HTERT RPE-1 (cell line): ENCODE measurements at regions not wholly inside any gene's neighbourhood (a gene's known extent, or its start where the extent isn't known, plus 50 kb on each side); places are given as distances from the start of the nearest gene placed in this dataset.
"Not testable (repeated sequence)": the region's sequence is repeated elsewhere in the genome, so short reads cannot be mapped to it uniquely, and the experiment has no call there.

Experiments used
- in situ Hi-C: fragments of 300-500 bp; cut with MboI; formaldehyde crosslinking; loops from 4 replicates; pipeline ENCODE4 v1.14.3; 2020; ENCODE audit warnings: low sequenced_read_pairs

DNA sequence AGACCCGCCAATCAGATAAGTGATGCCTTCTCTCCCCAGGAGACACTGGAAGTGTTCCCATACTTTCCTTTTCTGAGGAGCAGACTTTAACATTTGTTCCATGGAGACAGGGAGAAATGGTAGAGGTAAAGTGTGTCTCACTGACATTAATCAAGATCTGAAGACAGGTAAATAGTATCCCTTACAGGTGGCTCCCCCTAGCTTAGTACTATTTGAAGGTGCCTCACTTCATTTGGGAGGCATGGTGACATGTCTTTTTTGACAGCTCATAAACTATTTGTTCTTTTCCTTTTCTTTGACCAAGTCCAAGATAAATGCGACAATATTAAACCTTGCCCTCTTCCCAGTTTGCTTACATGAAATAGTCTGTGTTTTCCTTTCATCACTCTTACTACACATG, 485.6 kb upstream of the IL12A start:
- in situ Hi-C loops = no loop called here

DNA sequence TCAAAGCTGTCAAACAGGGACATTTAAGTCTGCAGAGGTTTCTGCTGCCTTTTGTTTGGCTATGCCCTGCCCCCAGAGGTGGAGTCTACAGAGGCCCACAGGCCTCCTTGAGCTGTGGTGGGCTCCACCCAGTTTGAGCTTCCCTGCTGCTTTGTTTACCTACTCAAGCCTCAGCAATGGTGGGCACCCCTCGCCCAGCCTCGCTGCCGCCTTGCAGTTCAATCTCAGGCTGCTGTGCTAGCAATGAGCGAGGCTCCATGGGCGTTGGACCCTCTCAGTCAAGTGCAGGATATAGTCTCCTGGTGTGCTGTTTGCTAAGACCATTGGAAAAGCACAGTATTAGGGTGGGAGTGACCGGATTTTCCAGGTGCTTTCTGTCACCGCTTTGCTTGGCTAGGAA, 477.6 kb upstream of the IL12A start:
- in situ Hi-C loops = not testable (repeated sequence)

DNA sequence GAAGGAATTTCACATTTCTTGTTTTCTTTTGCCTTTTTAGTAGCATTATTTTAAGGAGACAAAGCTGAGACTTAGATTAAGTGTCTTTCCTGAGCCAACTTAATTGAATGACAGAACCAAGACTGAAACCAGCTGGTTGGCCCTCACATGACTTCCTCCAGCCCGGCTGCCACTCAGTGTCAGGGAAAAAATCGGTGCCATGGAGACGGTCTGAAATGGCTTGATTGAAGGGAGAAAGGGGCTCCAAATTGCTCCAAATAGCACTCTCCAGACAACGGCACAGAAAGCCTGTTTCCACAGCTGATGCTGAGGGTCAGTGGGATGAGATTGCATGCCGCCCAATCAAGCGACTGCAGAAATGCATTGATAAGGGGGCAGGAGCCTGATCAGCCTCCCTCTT, 475.2 kb upstream of the IL12A start:
- in situ Hi-C loops = no loop called here

DNA sequence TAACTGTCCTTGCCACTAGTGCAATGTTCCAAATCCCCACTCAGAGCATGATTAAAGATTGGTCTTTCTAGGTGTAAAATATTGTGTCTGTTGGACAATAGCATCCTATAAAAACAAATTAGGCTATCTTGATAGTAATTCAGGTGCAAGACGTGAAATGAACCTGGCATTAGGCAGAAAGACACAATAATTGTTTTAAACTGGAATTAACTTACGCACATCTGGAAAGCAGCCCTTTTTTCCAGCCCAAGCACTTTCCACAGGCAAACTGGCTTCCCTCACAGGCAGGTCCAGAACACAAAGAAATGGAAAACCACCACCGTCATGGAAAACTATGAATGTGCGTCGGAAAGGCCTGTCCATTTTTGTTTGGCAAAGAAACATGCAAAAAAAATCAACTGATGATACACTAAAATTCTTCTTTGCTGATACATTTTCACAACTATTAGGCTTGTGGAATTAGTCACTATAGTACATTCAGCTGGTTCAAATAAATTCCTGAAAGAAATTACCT, 474.7 kb upstream of the IL12A start:
- in situ Hi-C loops = no loop called here

DNA sequence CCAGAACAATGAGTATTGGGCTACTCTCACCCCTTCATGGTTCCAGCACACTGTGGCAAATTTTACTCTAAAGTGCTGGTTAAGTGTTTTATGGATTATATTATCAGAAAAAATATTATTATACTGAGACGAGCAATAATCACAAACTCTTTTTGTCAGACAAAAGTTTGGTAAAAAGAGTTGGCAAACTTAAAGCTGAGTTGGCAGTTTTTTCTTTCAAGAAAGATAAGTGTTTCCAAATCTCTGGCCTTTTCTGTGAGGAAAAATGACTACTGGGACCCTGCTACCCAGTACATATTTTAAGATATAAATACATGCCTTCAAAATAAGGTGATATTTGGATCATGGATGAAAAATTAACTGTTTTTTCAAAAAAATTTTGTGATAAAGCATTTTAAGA, 471.5 kb upstream of the IL12A start:
- in situ Hi-C loops = no loop called here

DNA sequence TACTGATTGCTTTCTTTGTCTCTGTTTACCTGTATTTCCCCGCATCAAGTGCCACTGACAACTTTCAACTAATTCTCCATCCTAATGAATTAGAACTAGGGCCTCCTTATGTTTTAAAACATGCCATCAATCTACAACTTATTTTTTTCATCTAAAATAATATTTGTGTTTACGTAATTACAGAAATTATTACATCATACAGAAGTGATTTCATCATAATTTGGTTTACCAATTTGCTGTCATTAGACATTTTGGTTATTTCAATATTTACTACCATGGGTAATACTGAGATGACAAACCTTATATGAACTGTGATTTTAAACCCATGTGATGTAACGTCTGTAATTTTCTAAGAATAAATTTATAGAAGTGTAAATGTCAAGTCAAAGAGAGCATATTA, 468.0 kb upstream of the IL12A start:
- in situ Hi-C loops = no loop called here

DNA sequence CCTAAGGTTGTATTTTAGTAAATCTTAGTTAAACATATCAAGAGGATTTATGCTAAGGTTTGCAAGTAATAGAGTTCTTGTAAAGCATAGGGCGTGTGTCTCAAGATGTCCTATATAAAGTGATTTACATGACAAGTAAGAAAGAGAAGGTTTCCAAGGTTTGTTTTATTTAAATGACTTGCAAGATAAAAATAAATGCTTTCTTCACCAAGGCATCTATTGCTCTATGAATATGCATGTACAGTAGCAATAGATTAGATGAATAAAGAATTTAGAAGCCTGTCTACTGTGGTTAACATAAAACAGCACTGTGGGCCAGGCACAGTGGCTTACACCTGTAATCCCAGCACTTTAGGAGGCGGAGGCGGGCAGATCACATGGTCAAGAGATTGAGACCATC, 466.4 kb upstream of the IL12A start:
- in situ Hi-C loops = no loop called here

DNA sequence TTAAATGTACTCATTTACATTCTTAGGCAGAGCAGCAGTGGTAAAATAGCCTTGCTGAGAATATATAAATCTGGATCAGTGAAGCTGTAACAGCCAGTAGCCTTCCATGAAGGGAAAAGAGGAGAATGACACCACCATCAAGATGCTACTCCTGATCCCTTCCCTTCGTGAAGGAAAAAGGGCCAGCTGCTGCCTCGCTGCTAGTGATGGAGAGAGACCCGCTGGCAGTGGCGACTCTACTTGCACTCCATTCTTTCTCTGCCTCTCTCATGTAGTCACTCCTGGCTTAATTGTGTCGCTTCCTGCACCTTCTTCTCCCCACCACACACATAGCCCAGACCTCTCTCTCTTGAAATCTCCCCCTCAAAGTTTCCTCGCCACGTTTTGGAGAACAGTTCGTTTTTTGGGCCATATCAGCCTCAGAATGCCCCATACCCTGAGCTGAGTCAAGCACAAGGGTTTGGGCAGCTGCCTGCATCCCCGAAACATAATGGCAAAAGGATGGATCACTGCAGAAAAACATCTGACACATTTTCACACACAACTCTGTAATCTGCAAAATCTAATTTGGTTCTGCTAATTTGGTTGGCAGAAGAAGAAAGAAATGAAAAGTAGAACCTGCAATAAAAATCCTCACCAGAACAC, 460.3 kb upstream of the IL12A start:
- in situ Hi-C loops = no loop called here

DNA sequence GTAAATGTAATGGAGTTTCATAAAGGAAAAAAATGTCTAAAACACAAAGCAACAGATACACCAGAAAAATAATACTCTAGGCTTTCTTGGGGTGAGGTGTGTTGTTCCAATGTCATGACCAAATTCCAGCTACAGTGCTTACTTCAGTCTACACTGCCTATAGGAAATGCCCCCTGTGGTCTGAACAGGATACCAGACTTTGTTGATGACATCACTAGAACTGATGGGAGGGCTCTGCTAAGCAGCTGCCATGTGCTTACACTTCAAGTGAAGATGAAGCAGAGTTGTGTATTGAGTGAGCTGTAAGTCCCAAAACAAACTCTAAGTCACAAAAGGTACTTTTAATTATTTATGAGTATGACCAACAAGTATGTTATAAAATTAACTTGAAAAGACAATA, 456.1 kb upstream of the IL12A start:
- in situ Hi-C loops = no loop called here

DNA sequence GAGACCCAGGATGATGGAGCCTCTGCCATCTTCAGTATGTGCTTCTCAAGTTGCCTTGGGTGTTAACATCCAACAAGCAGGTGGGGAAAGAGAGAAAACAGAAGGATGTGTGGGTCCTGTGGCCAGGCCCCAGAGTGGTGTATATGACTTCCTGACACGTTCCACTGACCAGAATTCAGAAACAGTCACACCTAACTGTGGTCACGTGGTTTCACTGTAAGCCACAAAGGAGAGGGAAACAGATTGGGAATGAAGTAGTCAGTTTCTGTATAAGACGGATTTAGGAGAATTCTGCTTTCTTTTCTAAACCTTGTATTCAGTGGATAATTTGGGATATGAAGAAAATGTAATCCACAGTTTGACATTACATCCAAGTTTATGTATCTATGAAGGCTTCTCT, 454.1 kb upstream of the IL12A start:
- in situ Hi-C loops = no loop called here

DNA sequence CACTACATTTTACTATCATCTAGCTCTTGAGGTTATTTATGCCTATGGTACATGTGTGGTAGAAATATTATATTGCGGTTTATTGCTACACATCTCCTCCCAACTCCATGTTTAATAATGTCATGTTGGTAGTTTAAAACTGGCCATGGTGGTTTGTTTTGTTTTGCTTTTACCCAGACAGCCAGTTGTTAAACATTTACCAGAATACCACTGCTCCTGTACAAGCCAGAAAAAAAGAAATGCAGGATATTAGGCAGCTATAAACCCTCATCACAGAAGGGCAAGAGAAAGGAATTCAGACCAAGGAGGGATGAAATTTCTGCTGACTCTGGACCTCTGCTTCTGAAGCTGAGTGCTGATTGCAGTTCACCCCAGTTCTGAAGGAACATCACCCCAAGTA, 451.8 kb upstream of the IL12A start:
- in situ Hi-C loops = no loop called here

DNA sequence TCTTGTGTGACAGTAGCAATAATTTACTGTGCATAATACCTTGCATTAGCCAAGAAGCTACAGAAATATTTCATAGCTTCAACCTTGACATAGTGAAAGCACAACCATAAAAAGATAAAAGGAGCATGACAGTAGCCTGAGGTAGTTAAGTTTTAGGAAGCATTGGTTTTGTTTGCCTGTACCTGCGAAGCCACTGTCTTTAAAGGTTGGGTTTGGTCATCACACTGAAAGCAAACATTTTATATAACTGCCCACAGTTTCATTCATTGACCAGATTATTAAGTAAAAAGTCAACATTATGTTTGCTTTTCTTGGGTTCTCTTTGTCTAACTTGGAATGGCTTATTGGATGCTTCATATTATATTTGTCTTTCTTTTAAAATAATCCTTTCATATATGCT, 450.1 kb upstream of the IL12A start:
- in situ Hi-C loops = no loop called here

DNA sequence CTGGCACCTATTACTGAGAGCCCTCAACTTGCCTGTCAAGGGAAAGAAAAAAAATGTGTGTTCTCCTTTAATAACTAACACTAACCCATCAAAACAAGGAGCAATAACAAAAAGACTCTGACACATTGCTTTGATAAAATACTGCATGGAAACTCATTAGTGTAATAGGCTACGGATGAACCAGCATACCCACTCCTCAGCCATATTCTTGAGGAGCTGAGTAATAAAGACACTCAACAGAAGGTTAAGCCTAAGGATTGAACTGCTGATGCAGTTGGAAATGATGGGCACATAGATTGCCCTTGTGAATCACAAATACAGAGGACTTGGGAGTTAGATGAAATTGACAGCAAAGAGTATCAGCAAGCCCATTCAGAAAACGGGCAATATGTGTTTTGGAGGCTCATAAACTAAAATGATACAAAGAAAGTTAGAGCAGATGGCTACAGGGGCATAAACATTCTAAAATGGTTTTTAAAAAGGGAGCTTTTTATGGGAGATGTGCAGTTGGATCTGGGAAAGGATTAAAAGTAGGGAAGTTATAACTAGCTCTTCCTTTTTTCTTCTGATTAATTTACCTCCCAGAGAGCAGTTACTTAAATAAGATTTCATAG, 447.6 kb upstream of the IL12A start:
- in situ Hi-C loops = no loop called here

DNA sequence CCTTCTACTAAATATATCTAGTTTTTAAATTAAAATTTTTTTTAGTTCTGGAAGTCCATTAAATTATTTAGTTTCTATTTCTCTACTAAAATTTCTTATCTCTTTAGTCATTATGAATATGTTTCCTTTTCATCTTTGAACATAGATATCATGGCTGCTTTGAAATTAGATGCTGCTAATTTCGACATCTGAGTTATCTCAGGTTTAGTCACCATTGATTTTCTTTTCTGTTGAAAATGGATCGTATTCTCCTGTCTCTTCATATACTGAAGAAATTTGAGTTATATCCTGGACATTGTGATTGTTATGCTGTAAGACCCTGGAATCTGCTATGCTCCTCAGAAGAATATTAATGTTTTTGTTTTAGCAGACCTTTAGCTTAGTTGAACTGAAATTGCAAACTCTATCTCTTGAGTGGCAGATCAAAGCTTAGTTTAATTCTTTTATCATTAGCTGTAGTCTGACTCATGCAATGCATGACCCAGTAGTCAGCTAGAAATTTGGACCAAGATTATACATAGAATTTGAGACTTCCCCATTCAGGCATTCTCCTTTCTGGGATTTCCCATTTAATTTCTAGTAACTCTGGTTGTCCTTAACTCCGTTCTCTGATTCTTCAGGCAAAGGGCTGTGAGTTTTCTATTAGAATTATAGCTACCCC, 439.8 kb upstream of the IL12A start:
- in situ Hi-C loops = no loop called here

DNA sequence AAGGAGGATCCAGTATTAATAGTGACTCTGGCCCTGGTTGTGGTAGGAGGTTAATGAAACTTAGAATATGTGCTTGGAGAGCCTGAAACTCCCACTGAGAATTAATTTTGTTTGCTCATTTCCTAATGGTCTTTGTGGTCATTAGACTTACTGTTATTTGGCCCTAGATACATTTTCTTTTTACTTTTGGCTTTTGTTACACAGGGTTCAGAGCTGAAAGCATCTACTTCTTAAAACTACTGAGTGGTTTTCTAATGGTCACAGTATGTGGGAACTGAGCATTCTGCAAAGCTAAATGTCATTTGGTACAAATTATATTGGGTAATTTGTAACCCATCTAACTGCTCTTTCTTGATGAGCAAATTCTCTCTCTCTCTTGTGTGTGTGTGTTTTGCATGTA, 433.4 kb upstream of the IL12A start:
- in situ Hi-C loops = no loop called here

DNA sequence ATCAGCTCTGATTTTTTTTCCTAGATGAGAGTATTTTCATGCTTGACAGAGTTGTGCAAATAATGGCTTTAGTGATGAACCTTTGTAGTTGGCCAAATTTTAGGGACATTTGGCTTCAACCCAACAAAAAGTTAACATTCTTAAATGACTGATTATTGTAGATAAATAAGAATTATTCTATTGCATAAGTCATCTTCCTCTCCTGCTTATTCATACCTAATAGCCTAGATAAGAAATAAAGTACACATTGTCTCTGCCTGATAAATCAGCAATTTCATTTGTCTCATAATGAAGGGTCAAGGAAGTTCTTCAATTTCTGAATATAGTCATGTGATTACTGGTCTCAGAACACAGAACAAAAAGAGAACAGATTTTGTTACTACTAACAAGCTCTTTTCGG, 428.9 kb upstream of the IL12A start:
- in situ Hi-C loops = no loop called here

DNA sequence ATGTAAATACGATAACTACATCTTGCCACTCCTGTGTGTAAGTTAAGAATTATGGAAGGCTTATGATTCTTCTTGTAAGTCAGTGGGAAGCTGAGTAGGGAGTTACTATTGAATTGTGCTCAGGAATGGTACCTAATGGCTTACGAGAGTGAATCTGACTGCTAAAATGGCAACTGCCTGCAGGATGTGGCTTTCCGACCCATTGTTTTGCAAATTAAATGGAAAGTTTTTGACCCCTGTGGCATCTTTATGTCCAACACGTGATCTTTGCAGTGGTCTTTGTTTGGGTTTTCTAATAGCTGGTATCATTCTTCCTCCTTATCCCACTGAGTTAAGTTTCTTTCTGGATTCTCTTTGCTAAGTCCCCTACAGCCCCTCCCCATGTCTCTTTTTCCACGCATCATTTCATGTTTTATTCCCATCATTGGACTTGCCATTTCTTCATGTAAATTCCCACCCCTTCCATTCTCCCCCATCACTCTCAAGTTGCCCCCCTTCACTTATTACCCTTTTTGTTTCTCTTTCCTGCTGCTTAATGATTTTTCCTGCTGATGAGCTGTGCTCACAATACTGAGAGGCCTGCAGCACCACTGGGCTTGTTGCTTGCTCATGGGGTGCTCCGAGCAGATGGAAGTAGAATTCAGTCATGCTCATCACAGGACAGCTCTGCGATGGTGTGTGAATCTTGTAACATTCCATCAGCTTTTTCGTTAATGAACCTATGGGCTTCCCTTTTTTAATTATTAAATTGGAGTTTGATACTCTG, 428.2 kb upstream of the IL12A start:
- in situ Hi-C loops = no loop called here

DNA sequence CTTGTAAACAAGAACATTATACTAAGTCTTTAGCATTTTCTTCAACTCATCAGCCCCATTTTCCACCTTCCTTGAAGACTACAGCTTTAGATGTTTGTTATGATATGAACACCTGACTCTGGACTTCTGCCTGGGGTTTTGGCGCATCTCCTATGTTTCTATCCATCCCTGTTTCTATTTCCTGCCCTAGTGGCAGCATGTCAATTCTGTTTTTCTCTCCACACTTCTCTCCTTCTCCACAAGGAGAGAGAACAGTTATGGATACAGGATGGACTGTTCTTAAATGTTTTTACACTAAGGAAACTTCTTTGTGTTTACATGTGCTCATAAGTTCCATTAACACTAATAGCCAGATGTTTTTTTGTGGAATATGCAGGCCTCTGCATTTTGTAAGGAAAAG, 423.3 kb upstream of the IL12A start:
- in situ Hi-C loops = no loop called here

DNA sequence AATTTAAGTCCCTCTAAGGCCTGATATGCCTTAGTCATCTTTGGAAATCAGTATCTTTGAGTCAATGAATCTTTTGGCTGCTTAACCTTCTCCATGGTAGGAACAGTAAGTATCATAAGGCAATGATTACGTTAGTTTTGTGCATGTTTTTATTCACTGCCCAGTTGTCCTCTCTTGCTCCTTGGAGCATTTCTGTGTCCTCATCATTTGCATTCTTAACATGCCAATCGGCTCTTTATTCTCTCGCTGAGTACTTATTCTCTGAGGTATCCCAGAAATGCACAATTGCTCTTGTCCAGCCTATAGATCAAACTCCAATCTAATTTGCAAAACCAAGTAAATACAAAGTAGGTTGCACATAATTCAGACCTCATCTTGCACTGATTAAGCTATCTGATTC, 405.0 kb upstream of the IL12A start:
- in situ Hi-C loops = no loop called here

DNA sequence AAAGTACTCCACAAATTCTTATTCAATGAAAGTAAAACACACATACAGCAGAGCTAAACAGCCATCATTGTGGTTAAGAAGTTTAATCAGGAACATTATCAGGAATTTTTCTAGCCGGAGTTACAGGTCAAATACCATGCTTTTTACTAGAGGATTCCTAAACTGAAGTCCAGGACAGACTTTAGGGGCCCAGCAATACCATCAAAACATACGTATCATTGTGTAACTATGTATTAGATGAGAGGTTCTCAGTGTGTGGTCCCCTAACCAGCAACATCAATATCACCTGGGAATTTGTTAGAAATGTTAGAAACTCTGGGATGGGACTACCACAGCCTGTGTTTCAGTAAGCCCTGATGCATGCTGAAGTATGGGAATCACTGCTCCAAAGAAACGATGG, 404.2 kb upstream of the IL12A start:
- in situ Hi-C loops = no loop called here

DNA sequence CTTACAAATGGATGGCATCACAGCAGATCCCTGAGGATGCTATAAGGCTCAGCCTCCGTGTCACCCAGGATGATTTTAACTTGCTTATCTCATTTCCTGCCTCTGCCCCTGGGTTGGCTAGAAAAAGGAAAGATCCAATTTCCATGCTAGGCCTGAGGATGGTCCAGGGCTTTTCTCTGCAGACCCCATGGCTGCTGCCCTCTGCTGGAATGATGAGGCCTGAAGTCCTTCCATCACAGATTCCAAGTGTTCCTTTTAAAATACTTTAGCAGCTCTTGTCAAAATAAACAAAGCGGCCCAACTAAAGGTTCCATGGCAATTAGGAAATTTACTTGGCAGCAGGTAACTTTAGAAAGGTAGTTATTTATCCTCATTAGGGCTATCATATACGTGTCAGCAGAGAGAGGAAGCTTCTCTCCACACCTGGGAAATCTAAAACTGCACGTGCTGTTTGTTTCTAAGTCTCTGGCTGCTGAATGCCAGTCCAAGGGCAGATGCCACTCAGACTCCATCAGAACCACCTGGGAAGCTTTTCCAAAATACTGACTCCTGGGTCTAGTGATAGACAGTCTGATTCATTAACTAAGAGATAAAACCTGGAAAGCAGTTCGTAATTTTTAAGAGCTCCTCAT, 401.9 kb upstream of the IL12A start:
- in situ Hi-C loops = no loop called here
